GM12878 (cell line): ENCODE measurements at regions not wholly inside any gene's neighbourhood (a gene's known extent, or its start where the extent isn't known, plus 50 kb on each side); places are given as distances from the start of the nearest gene placed in this dataset.
"Not testable (repeated sequence)": the region's sequence is repeated elsewhere in the genome, so short reads cannot be mapped to it uniquely, and the experiment has no call there.

Source experiments
- ATAC-seq: fragments of 200-7000 bp; cut with Tn5 transposase; 3 replicates; pipeline ENCODE4 v1.9.1; 2020; ENCODE audit warnings: mild to moderate bottlenecking, moderate library complexity
- BruUV-seq: library from RNA; stranded (reverse); fragments of 400-500 nt; replicated peaks from 2 replicates; lab custom pipeline; 2021; lab: Mats Ljungman, UMichigan
- CTCF ChIA-PET: fragments of 300-600 bp; sonication (Branson Sonifier 250); formaldehyde crosslinking; extraction: SDS; loops from one replicate; lab custom pipeline; 2021; ENCODE audit warnings: inconsistent platforms; lab: Yijun Ruan, JAX
- POLR2A ChIA-PET: fragments of 350-600 bp; formaldehyde crosslinking; extraction: SDS; loops from one replicate; lab custom pipeline; 2021; ENCODE audit warnings: inconsistent platforms; lab: Charles Lee
- RAD21 ChIA-PET: fragments of 300-600 bp; sonication (Branson Sonifier 250); formaldehyde crosslinking; loops from one replicate; lab custom pipeline; 2023; ENCODE audit warnings: antibody characterized with exemption; ENCODE audit not compliant: unreplicated experiment; lab: Charles Lee
- SMC1A ChIA-PET: fragments of 300-600 bp; sonication (Branson Sonifier 250); formaldehyde crosslinking; loops from one replicate; lab custom pipeline; 2023; ENCODE audit not compliant: unreplicated experiment, uncharacterized antibody; lab: Charles Lee
- DNase-seq: peaks from one replicate; pipeline ENCODE4 v3.0.0-alpha.2; 2011; ENCODE audit warnings: low read depth, low spot score
- FAIRE-seq: peaks from 3 replicates; lab custom pipeline; 2011; peaks lifted over from hg19 to GRCh38; lab: Jason Lieb, UNC
- H2AFZ ChIP-seq: 2 replicates; pipeline ENCODE4 v1.6.0; 2011; ENCODE audit warnings: low read depth, low read length, control low read depth; ENCODE audit not compliant: control insufficient read depth
- H3K27ac ChIP-seq: 2 replicates; pipeline ENCODE4 v1.5.1; 2011; ENCODE audit warnings: control low read depth; ENCODE audit not compliant: control insufficient read depth, insufficient read depth
- H3K27me3 ChIP-seq, 2 experiments: replicated peaks in 1 of 2; 2 replicates each; pipeline versions ENCODE4 v1.6.0 to v1.6.1; 2011; ENCODE audit warnings: low read length in 1 of 2; ENCODE audit not compliant: control insufficient read depth in 2 of 2, insufficient read depth in 2 of 2
- H3K36me3 ChIP-seq, 2 experiments: 2 replicates each; pipeline ENCODE4 v1.5.1; 2011; ENCODE audit warnings: low read length in 1 of 2; ENCODE audit not compliant: control insufficient read depth in 2 of 2, insufficient read depth in 2 of 2
- H3K4me1 ChIP-seq: 2 replicates; pipeline ENCODE4 v1.6.1; 2011; ENCODE audit warnings: mild to moderate bottlenecking, low read length, moderate library complexity, mixed read lengths; ENCODE audit not compliant: control insufficient read depth, insufficient read depth
- H3K4me2 ChIP-seq: 2 replicates; pipeline ENCODE4 v1.6.0; 2011; ENCODE audit warnings: control low read depth; ENCODE audit not compliant: control insufficient read depth, insufficient read depth
- H3K4me3 ChIP-seq: fragments of 200-600 bp; sonication (generic); 2 replicates; pipeline ENCODE4 v1.5.1; 2016
- H3K79me2 ChIP-seq: 2 replicates; pipeline ENCODE4 v1.6.0; 2011; ENCODE audit warnings: low read length; ENCODE audit not compliant: control insufficient read depth, insufficient read depth
- H3K9ac ChIP-seq: 2 replicates; pipeline ENCODE4 v1.8.0; 2011; ENCODE audit warnings: low read length, control low read depth, mixed read lengths; ENCODE audit not compliant: control insufficient read depth, insufficient read depth
- H3K9me3 ChIP-seq: replicated peaks from 3 replicates; pipeline ENCODE4 v1.5.1; 2011; ENCODE audit warnings: mild to moderate bottlenecking, low read length; ENCODE audit not compliant: control insufficient read depth, insufficient read depth
- H4K20me1 ChIP-seq: 2 replicates; pipeline ENCODE4 v1.6.0; 2011; ENCODE audit not compliant: control insufficient read depth, insufficient read depth
- CHD4 ChIP-seq: fragments of 200-600 bp; sonication (generic); IDR thresholded peaks from 2 replicates; pipeline ENCODE4 v1.6.1; 2016; ENCODE audit warnings: mild to moderate bottlenecking
- CREB1 ChIP-seq: IDR thresholded peaks from 2 replicates; pipeline ENCODE4 v1.6.1; 2012; ENCODE audit warnings: low read depth, mild to moderate bottlenecking, inconsistent platforms
- HCFC1 ChIP-seq: fragments of 150-350 bp; IDR thresholded peaks from 2 replicates; pipeline ENCODE4 v1.6.1; 2014; ENCODE audit warnings: low read length
- IKZF2 ChIP-seq, 2 experiments: fragments of 450-650 bp; IDR thresholded peaks; 2 replicates each; pipeline ENCODE4 v1.6.1; 2017; ENCODE audit warnings: mild to moderate bottlenecking in 2 of 2, moderate library complexity in 2 of 2
- POLR2A ChIP-seq: IDR thresholded peaks from 2 replicates; pipeline ENCODE4 v1.6.1; 2011; ENCODE audit warnings: low read depth, mild to moderate bottlenecking, low read length
- POLR2AphosphoS5 ChIP-seq: IDR thresholded peaks from 2 replicates; pipeline ENCODE4 v1.6.1; 2011; ENCODE audit warnings: mild to moderate bottlenecking, low read length, inconsistent platforms
- RAD21 ChIP-seq: IDR thresholded peaks from 2 replicates; pipeline ENCODE4 v1.6.1; 2011; ENCODE audit warnings: mild to moderate bottlenecking, low read depth, low read length, moderate library complexity; ENCODE audit not compliant: insufficient read depth
- RAD51 ChIP-seq: fragments of 450-650 bp; IDR thresholded peaks from 2 replicates; pipeline ENCODE4 v1.6.1; 2016; ENCODE audit warnings: moderate library complexity, mild to moderate bottlenecking, inconsistent platforms
- ZNF217 ChIP-seq: fragments of 450-650 bp; IDR thresholded peaks from 2 replicates; pipeline ENCODE4 v1.6.1; 2017; ENCODE audit warnings: antibody characterized with exemption, mild to moderate bottlenecking
- ZNF274 ChIP-seq: IDR thresholded peaks from one replicate; pipeline ENCODE4 v1.8.0; 2011; ENCODE audit not compliant: insufficient read length, insufficient read depth
- ZNF622 ChIP-seq: fragments of 450-650 bp; IDR thresholded peaks from 2 replicates; pipeline ENCODE4 v1.6.1; 2017; ENCODE audit warnings: mild to moderate bottlenecking, inconsistent platforms
- ZSCAN29 ChIP-seq: fragments of 450-650 bp; IDR thresholded peaks from 2 replicates; pipeline ENCODE4 v1.6.1; 2017; ENCODE audit warnings: mild to moderate bottlenecking, moderate library complexity
- WGBS: methylation state at CpG from one replicate; pipeline ENCODE4 v1.1.6; 2016; ENCODE audit warnings: low lambda C conversion rate; ENCODE audit not compliant: insufficient replicate concordance, insufficient coverage; ENCODE audit errors: missing lambda C conversion rate; 5-methylcytosine and 5-hydroxymethylcytosine counted together
- in situ Hi-C: fragments of 300-500 bp; cut with MboI; formaldehyde crosslinking; loops from 9 replicates; pipeline ENCODE4 v1.14.3; 2018; ENCODE audit warnings: mixed read lengths
- intact Hi-C: fragments of 100-400 bp; cut with micrococcal nuclease; formaldehyde crosslinking; loops from one replicate; pipeline ENCODE4 v1.14.2; 2022; ENCODE audit not compliant: unreplicated experiment
- TF ChIP-seq, protein P1 (sequence below): IDR thresholded peaks from 2 replicates; pipeline ENCODE4 v1.6.1; 2012; ENCODE audit warnings: low read depth, low read length, improper control_type of control experiment
- TF ChIP-seq, protein P2 (sequence below): IDR thresholded peaks from 2 replicates; pipeline ENCODE4 v1.6.1; 2011; ENCODE audit warnings: borderline replicate concordance, low read depth, mild to moderate bottlenecking, moderate library complexity, mixed read lengths, low read length; ENCODE audit not compliant: insufficient read depth; ENCODE audit errors: extremely low read length
- TF ChIP-seq, protein P3 (sequence below): fragments of 450-650 bp; IDR thresholded peaks from 2 replicates; pipeline ENCODE4 v1.6.1; 2016; ENCODE audit warnings: mild to moderate bottlenecking
- TF ChIP-seq, protein P4 (sequence below): IDR thresholded peaks from 2 replicates; pipeline ENCODE4 v1.6.1; 2011; ENCODE audit warnings: low read depth, low read length, improper control_type of control experiment, borderline replicate concordance

DNA sequence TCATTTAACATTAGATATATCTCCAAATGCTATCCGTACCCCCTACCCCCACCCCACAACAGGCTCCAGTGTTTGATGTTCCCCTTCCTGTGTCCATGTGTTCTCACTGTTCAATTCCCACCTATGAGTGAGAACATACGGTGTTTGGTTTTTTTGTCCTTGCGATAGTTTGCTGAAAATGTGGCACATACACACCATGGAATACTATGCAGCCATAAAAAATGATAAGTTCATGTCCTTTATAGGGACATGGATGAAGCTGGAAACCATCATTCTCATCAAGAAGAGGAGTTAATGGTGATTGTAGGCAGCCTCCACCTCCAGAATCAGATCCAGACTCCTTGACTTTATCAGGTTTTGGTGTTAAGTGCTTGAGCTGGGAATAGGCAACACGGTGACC lies 261.1 kb downstream of the RCHY1 start:
- BruUV-seq, intact Hi-C loops: not testable (repeated sequence)

DNA sequence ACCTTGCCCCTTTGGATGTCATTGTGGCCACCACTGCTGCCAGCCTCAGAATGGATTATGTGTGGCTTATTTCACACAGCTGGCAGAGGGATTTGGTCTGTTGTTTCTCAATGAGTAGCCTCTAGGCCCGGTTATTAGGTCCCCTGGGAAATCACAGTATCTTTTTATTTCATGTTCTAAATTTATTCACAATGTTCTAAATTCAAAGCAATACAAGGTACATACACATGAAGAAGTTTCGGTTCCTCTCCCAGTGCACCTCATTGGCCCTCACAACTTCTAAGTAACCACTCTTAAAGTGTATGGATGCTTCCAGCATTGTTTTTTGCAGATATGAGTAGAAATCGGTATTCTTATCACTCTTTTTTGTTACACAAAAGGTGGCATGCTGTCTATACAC lies 262.7 kb downstream of the RCHY1 start:
- FAIRE-seq (peak; percentile 41), ATAC-seq (peak; percentile 94), DNase-seq (peak; percentile 37)
- H3K4me2 ChIP-seq, result peak overlapping the region; percentile 23; the same call in 1 of the 2 replicates
- ChIA-PET SMC1A (no interaction called here), RAD21 (interaction anchor here (1.0 kb wide), 1 partner anchor 319 kb away, joined by 3 read pairs; the partner anchor contains the start of gene PARM1), CTCF (no interaction called here), POLR2A (no interaction called here)
- no peak overlapping the region for H3K27ac ChIP-seq
- intact Hi-C loops (no loop called here), in situ Hi-C loops (no loop called here)
- BruUV-seq, result no TSS peak
- H3K4me3 ChIP-seq, result no peak overlapping the region
- H3K9ac ChIP-seq, result no peak overlapping the region
- no peaks in the 10 kb centered on the region for H3K36me3 ChIP-seq
- H4K20me1 ChIP-seq, result no peaks in the 10 kb centered on the region
- H3K79me2 ChIP-seq, result no peaks in the 10 kb centered on the region
- H3K9me3 ChIP-seq, result no peaks in the 10 kb centered on the region
- H3K27me3 ChIP-seq, result no peaks in the 10 kb centered on the region
- H3K4me1 ChIP-seq, result peaks cover 9% of the 10 kb centered on the region
- no peak overlapping the region for H2AFZ ChIP-seq
- 5% methylated on average over 3 of the region's 3 CpGs for WGBS
- no peak for TF ChIP-seq ZSCAN29
- no peak for TF ChIP-seq CREB1
- TF ChIP-seq, protein P1, sequence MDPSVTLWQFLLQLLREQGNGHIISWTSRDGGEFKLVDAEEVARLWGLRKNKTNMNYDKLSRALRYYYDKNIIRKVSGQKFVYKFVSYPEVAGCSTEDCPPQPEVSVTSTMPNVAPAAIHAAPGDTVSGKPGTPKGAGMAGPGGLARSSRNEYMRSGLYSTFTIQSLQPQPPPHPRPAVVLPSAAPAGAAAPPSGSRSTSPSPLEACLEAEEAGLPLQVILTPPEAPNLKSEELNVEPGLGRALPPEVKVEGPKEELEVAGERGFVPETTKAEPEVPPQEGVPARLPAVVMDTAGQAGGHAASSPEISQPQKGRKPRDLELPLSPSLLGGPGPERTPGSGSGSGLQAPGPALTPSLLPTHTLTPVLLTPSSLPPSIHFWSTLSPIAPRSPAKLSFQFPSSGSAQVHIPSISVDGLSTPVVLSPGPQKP, result no peak
- TF ChIP-seq CHD4, result no peak
- no peak for TF ChIP-seq ZNF274
- TF ChIP-seq ZNF622, result no peak
- no peak for TF ChIP-seq ZNF217
- no peak for TF ChIP-seq RAD51
- no peak for TF ChIP-seq HCFC1
- TF ChIP-seq, protein P2, sequence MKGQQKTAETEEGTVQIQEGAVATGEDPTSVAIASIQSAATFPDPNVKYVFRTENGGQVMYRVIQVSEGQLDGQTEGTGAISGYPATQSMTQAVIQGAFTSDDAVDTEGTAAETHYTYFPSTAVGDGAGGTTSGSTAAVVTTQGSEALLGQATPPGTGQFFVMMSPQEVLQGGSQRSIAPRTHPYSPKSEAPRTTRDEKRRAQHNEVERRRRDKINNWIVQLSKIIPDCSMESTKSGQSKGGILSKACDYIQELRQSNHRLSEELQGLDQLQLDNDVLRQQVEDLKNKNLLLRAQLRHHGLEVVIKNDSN, result no peak
- TF ChIP-seq RAD21, result no peak
- TF ChIP-seq, protein P3, sequence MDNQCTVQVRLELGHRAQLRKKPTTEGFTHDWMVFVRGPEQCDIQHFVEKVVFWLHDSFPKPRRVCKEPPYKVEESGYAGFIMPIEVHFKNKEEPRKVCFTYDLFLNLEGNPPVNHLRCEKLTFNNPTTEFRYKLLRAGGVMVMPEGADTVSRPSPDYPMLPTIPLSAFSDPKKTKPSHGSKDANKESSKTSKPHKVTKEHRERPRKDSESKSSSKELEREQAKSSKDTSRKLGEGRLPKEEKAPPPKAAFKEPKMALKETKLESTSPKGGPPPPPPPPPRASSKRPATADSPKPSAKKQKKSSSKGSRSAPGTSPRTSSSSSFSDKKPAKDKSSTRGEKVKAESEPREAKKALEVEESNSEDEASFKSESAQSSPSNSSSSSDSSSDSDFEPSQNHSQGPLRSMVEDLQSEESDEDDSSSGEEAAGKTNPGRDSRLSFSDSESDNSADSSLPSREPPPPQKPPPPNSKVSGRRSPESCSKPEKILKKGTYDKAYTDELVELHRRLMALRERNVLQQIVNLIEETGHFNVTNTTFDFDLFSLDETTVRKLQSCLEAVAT, result no peak
- TF ChIP-seq, protein P4, sequence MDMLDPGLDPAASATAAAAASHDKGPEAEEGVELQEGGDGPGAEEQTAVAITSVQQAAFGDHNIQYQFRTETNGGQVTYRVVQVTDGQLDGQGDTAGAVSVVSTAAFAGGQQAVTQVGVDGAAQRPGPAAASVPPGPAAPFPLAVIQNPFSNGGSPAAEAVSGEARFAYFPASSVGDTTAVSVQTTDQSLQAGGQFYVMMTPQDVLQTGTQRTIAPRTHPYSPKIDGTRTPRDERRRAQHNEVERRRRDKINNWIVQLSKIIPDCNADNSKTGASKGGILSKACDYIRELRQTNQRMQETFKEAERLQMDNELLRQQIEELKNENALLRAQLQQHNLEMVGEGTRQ, result no peak
- TF ChIP-seq POLR2AphosphoS5, result no peak
- TF ChIP-seq POLR2A, result no peak
- TF ChIP-seq IKZF2 (IDR thresholded peaks at IDR 0.05), result 0 out of 4 replicates have a peak, but pooled peaks of 1 of the 2 experiments have one; percentile 9

More for the DNA sequence above, 261.1 kb downstream of the RCHY1 start:
- H3K36me3 ChIP-seq, H4K20me1 ChIP-seq, POLR2A ChIA-PET, in situ Hi-C loops, SMC1A ChIA-PET, H3K79me2 ChIP-seq, H3K4me3 ChIP-seq, H3K4me2 ChIP-seq, RAD21 ChIA-PET, H3K4me1 ChIP-seq, DNase-seq, H3K27ac ChIP-seq, ATAC-seq, CTCF ChIA-PET, H3K27me3 ChIP-seq, H3K9me3 ChIP-seq, FAIRE-seq, H2AFZ ChIP-seq, H3K9ac ChIP-seq: not testable (repeated sequence)
- 84% methylated on average over 3 of the region's 4 CpGs for WGBS
